Lower lobe of right lung (tissue), 2 donors: ENCODE measurements at regions not wholly inside any gene's neighbourhood (a gene's known extent, or its start where the extent isn't known, plus 50 kb on each side); places are given as distances from the start of the nearest gene placed in this dataset.

Experiments
- ATAC-seq, 2 donors: fragments of 200-7000 bp; cut with Tn5 transposase; one replicate each; pipeline ENCODE4 v1.9.1; 2020 to 2022; ENCODE audit warnings: mild to moderate bottlenecking in 2 of 2, moderate library complexity in 2 of 2
- DNase-seq: peaks from one replicate; pipeline ENCODE4 v3.0.0-alpha.2; 2020
- H3K27ac ChIP-seq: fragments of 200-600 bp; one replicate; pipeline ENCODE4 v1.8.0; 2022
- H3K27me3 ChIP-seq: fragments of 200-600 bp; one replicate; pipeline ENCODE4 v1.8.0; 2022; ENCODE audit warnings: low read depth
- H3K36me3 ChIP-seq: fragments of 200-600 bp; one replicate; pipeline ENCODE4 v1.8.0; 2022; ENCODE audit warnings: mild to moderate bottlenecking
- H3K4me1 ChIP-seq: fragments of 200-600 bp; one replicate; pipeline ENCODE4 v1.8.0; 2022
- H3K4me3 ChIP-seq: fragments of 200-600 bp; one replicate; pipeline ENCODE4 v1.8.0; 2022; ENCODE audit warnings: mild to moderate bottlenecking
- H3K9me3 ChIP-seq: fragments of 200-600 bp; one replicate; pipeline ENCODE4 v1.8.0; 2022
- CTCF ChIP-seq: fragments of 200-600 bp; IDR thresholded peaks from one replicate; pipeline ENCODE4 v1.8.0; 2022; ENCODE audit warnings: antibody characterized with exemption, mild to moderate bottlenecking
- intact Hi-C: fragments of 100-400 bp; cut with DNase I; formaldehyde crosslinking; loops from one replicate; pipeline ENCODE4 v1.11.0; 2022
- donor health status: DM: no; HTN: yes; CAD: no; lungs with severe emphysema.

- ATAC-seq (no peak), DNase-seq (no peak)
- TF ChIP-seq CTCF: no peak
- Histone ChIP-seq H3K27ac (no peak overlapping the region), H3K36me3 (no peaks in the 10 kb centered on the region), H3K4me1 (peaks cover 8% of the 10 kb centered on the region), H3K4me3 (no peak overlapping the region), H3K9me3 (no peaks in the 10 kb centered on the region), H3K27me3 (no peaks in the 10 kb centered on the region)
- intact Hi-C loops: no loop called here
Measured at GRCh38 chr6:150722614-150723344, 123.1 kb downstream of the PLEKHG1 start.

DNA sequence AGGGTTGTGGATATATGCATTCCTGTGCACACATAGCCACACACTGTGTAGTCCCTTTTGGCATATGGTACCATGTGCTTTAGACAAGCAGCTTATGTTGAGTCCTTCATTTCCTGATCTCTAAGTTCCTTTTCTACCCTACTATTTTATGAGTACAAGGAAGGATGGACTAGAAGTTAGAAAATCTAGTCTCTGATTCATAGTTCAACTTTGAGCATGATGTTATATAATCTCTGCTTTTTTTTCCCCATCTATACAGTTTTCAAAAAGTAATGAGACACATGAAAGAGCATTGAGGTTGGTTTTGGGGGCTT lies 123.6 kb downstream of the PLEKHG1 start:
- Histone ChIP-seq H3K4me3 (no peak overlapping the region), H3K36me3 (no peaks in the 10 kb centered on the region), H3K27ac (no peak overlapping the region), H3K27me3 (no peaks in the 10 kb centered on the region), H3K9me3 (no peaks in the 10 kb centered on the region), H3K4me1 (peaks cover 8% of the 10 kb centered on the region)
- intact Hi-C loops: no loop called here
- TF ChIP-seq CTCF: no peak
- DNase-seq (no peak), ATAC-seq (no peak)

- no peak for TF ChIP-seq CTCF
- Histone ChIP-seq H3K4me1 (peaks cover 8% of the 10 kb centered on the region), H3K27ac (no peak overlapping the region), H3K4me3 (no peak overlapping the region), H3K9me3 (no peaks in the 10 kb centered on the region), H3K27me3 (no peaks in the 10 kb centered on the region), H3K36me3 (no peaks in the 10 kb centered on the region)
- DNase-seq (no peak), ATAC-seq (no peak)
- intact Hi-C loops: no loop called here
Measured at GRCh38 chr6:150723857-150724256, 124.2 kb downstream of the PLEKHG1 start.

DNA sequence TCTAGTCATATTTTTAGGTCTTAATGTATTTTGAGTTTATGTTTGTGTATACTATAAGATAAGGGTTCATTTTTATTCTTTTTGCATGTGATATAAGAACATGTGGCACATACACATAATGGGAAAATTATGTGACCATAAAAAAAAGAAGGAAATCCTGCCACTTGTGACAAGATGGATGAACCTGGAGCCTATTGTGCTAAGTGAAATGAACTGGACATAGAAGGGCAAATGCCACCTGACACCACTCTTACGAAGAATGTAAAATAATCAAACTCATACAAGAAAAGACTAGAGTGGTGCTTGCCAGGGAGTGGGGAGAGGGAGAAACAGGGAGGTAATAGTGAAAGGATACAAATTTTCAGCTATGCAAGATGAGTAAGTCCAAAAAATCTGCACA lies 126.1 kb downstream of the PLEKHG1 start:
- peaks cover 5% of the 10 kb centered on the region for H3K4me1 ChIP-seq
- H3K36me3 ChIP-seq: no peaks in the 10 kb centered on the region
- H3K9me3 ChIP-seq: no peaks in the 10 kb centered on the region
- no peaks in the 10 kb centered on the region for H3K27me3 ChIP-seq
- H3K27ac ChIP-seq: no peak overlapping the region
- H3K4me3 ChIP-seq: no peak overlapping the region
- ATAC-seq (no peak), DNase-seq (no peak)
- intact Hi-C loops: no loop called here
- no peak for TF ChIP-seq CTCF

DNA sequence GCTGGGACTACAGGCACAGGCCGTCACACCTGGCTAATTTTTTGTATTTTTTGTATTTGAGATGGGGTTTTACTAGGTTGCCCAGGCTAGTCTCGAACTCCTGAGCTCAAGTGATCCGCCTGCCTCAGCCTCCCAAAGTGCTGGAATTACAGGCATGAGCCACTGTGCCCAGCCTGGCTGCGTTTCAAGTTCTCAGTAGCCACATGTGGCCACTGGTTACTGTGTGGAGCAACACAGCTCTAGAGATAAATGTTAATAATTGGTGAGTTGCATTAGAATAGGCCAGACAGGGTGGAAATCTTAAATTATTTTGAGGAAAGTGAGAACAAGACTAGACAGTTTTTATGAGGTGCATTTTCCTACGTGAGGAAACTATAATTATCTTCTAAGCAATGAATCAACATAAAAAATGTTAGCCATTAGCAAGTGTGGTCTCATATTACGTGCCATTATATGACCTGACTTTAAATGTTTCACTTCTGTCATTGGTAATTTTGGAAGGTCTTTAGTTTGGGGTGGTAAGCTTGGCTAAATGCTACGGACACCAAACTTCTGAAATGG lies 129.6 kb downstream of the PLEKHG1 start:
- ATAC-seq: no peak

More for the DNA sequence above, 129.6 kb downstream of the PLEKHG1 start:
- TF ChIP-seq CTCF: no peak
- Histone ChIP-seq H3K36me3 (peaks cover 8% of the 10 kb centered on the region), H3K4me1 (no peaks in the 10 kb centered on the region), H3K9me3 (no peaks in the 10 kb centered on the region), H3K27me3 (no peaks in the 10 kb centered on the region), H3K4me3 (no peak overlapping the region), H3K27ac (no peak overlapping the region)
- no peak for DNase-seq
- intact Hi-C loops: no loop called here
